Right lobe of liver (tissue), 6 donors: ENCODE measurements at regions not wholly inside any gene's neighbourhood (a gene's known extent, or its start where the extent isn't known, plus 50 kb on each side); places are given as distances from the start of the nearest gene placed in this dataset.

Experiments
- ATAC-seq, 4 donors: fragments of 200-7000 bp; cut with Tn5 transposase; one replicate each; pipeline ENCODE4 v1.9.1; 2020; ENCODE audit warnings: mild to moderate bottlenecking in 4 of 4, moderate library complexity in 4 of 4
- DNase-seq, 3 donors: peaks; one replicate each; pipeline ENCODE4 v3.0.0-alpha.2; 2020
- H3K27ac ChIP-seq, 3 donors: fragments of 200-600 bp; one replicate each; pipeline ENCODE4 v1.8.0; 2022
- H3K27me3 ChIP-seq, 2 donors: fragments of 200-600 bp; one replicate each; pipeline ENCODE4 v1.8.0; 2022
- H3K36me3 ChIP-seq, 4 donors: fragments of 200-600 bp; sonication (generic) in 1 of 4; one replicate each; pipeline versions ENCODE4 v1.5.1 to v1.8.0; 2017 to 2022; ENCODE audit warnings: control low read depth in 1 of 4
- H3K4me1 ChIP-seq, 4 donors: fragments of 200-600 bp; sonication (generic) in 1 of 4; one replicate each; pipeline versions ENCODE4 v1.5.1 to v1.8.0; 2017 to 2022; ENCODE audit warnings: control low read depth in 1 of 4
- H3K4me3 ChIP-seq, 3 donors: fragments of 200-600 bp; one replicate each; pipeline ENCODE4 v1.8.0; 2022
- H3K9me3 ChIP-seq, 4 donors: fragments of 200-600 bp; sonication (generic) in 1 of 4; one replicate each; pipeline versions ENCODE4 v1.5.1 to v1.8.0; 2017 to 2022; ENCODE audit warnings: control low read depth in 1 of 4
- POLR2A ChIP-seq: fragments of 450-650 bp; IDR thresholded peaks from one replicate; pipeline ENCODE4 v1.6.1; 2017; ENCODE audit warnings: antibody characterized with exemption, mild to moderate bottlenecking
- WGBS: methylation state at CpG from one replicate; pipeline ENCODE4 v1.1.6; 2018; ENCODE audit warnings: low coverage, low lambda C conversion rate; ENCODE audit not compliant: insufficient coverage; ENCODE audit errors: missing lambda C conversion rate; 5-methylcytosine and 5-hydroxymethylcytosine counted together
- intact Hi-C, 2 donors: fragments of 100-400 bp; cut with DNase I; formaldehyde crosslinking; loops; one replicate each; pipeline versions ENCODE4 v1.11.2 to v1.14.1; 2022
- TF ChIP-seq, protein P1 (sequence below), 4 donors: fragments of 200-600 bp in 3 of 4; fragments of 450-650 bp in 1 of 4; IDR thresholded peaks; one replicate each; pipeline versions ENCODE4 v1.5.1 to v1.8.0; 2016 to 2022; ENCODE audit warnings: antibody characterized with exemption in 4 of 4, mild to moderate bottlenecking in 2 of 4
- donor health status: DM: no; HTN: yes; CAD: no.
- donor health status: DM: no; HTN: no; CAD: no.
- donor health status: DM: no; HTN: no; CAD: no.
- donor health status: DM: no; HTN: yes; CAD: no.
- donor health status: DM: no; HTN: yes; CAD: no.

DNA sequence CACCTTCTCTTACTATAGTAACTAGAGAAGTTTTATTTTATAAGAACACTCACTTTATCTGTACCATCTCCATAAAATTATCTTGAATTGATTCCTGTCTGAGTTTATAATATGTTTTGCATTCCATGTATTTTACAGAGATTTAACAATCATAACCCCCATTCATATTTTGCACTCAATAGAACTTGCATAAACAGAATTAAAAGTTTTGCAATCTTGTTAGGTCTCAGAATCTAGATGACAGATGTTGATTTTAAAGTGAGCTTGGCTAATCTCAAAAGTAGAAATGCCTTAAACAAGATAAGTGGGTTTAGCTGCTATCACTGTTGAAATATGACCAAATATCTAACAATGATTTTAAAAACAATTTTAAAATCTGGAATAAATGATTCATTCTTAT, 107.9 kb upstream of the EPHA6 start:
- H3K9me3 ChIP-seq, result no peaks in the 10 kb centered on the region
- no peak overlapping the region for H3K4me3 ChIP-seq
- no peaks in the 10 kb centered on the region for H3K27me3 ChIP-seq
- no peak for DNase-seq
- TF ChIP-seq POLR2A, result no peak
- TF ChIP-seq, protein P1, sequence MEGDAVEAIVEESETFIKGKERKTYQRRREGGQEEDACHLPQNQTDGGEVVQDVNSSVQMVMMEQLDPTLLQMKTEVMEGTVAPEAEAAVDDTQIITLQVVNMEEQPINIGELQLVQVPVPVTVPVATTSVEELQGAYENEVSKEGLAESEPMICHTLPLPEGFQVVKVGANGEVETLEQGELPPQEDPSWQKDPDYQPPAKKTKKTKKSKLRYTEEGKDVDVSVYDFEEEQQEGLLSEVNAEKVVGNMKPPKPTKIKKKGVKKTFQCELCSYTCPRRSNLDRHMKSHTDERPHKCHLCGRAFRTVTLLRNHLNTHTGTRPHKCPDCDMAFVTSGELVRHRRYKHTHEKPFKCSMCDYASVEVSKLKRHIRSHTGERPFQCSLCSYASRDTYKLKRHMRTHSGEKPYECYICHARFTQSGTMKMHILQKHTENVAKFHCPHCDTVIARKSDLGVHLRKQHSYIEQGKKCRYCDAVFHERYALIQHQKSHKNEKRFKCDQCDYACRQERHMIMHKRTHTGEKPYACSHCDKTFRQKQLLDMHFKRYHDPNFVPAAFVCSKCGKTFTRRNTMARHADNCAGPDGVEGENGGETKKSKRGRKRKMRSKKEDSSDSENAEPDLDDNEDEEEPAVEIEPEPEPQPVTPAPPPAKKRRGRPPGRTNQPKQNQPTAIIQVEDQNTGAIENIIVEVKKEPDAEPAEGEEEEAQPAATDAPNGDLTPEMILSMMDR (IDR thresholded peaks at IDR 0.05), result no peak
- intact Hi-C loops, result no loop called here
- no peaks in the 10 kb centered on the region for H3K4me1 ChIP-seq
- no peaks in the 10 kb centered on the region for H3K36me3 ChIP-seq
- no peak overlapping the region for H3K27ac ChIP-seq
- ATAC-seq, result no peak

DNA sequence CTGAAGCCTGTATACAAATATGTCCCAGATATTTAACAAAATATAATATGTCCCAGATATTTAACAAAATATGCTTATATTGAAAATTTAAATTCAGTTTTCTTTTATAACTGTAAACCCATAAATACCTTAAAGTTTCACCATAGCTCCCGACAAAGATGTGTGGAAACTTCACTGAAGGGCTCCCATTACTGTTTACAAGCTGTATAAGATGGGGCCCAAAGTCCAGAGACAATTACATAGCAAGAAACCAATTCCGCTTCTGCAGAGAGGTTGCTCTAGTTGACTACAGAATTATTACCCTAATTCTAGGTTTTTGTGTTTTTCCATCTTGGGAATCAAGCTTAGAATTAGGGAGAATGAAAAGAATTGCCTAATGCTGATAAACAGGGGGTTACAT, 102.6 kb upstream of the EPHA6 start:
- Histone ChIP-seq H3K9me3 (no peaks in the 10 kb centered on the region), H3K4me3 (no peak overlapping the region), H3K27me3 (no peaks in the 10 kb centered on the region), H3K4me1 (no peaks in the 10 kb centered on the region), H3K36me3 (no peaks in the 10 kb centered on the region), H3K27ac (no peak overlapping the region)
- DNase-seq, result no peak
- WGBS, result 31% methylated on average over 2 of the region's 2 CpGs
- intact Hi-C loops, result no loop called here
- no peak for TF ChIP-seq POLR2A
- TF ChIP-seq, protein P1 (IDR thresholded peaks at IDR 0.05), result no peak
- no peak for ATAC-seq

DNA sequence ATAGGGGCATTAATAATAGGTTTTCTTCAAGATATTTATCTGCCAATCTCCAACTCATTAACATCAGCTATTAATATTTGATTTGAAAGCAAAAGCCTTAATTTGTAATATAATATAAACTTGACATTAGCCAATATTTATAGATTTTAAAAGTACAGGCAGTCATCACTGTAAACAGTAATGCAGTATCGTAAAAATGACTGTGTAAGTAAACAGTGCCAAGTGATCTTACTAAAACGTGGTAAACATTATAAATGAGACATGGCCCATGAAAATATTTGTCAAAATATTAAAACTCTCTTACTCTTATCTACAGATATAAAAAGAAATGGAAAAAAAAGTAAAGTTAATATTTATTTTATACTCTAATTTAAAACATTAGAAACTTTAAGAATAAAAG, 101.6 kb upstream of the EPHA6 start:
- H3K27me3 ChIP-seq, result no peaks in the 10 kb centered on the region
- no peaks in the 10 kb centered on the region for H3K9me3 ChIP-seq
- H3K27ac ChIP-seq, result no peak overlapping the region
- intact Hi-C loops, result no loop called here
- no peak for DNase-seq
- no peak for ATAC-seq
- 41% methylated on average over 2 of the region's 2 CpGs for WGBS
- TF ChIP-seq POLR2A, result no peak
- TF ChIP-seq, protein P1 (IDR thresholded peaks at IDR 0.05), result no peak
- no peaks in the 10 kb centered on the region for H3K4me1 ChIP-seq
- H3K4me3 ChIP-seq, result no peak overlapping the region
- no peaks in the 10 kb centered on the region for H3K36me3 ChIP-seq

DNA sequence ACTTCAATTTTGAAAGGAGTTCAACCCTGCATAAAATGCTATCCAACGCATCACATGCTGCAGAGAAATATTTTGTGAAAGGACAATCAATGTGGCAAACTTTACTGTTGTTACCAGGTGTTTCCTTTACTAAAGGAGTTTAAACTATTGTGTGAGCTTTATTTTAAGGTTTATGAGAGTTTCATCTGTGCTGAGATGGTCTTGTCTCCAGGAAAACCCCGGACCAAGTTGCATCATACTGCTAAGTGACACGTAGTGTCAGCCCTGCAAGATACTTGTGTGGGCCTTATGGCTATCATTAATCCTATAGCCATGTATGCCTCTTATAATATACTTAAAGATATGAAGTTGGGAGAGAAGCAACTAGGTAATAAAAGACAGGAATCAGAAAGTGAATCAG, 94.5 kb upstream of the EPHA6 start:
- Histone ChIP-seq H3K36me3 (no peaks in the 10 kb centered on the region), H3K4me1 (no peaks in the 10 kb centered on the region), H3K27ac (no peak overlapping the region), H3K9me3 (no peaks in the 10 kb centered on the region), H3K4me3 (no peak overlapping the region), H3K27me3 (no peaks in the 10 kb centered on the region)
- intact Hi-C loops, result no loop called here
- WGBS, result 32% methylated on average over 3 of the region's 3 CpGs
- no peak for TF ChIP-seq POLR2A
- TF ChIP-seq, protein P1 (IDR thresholded peaks at IDR 0.05), result no peak
- no peak for DNase-seq
- no peak for ATAC-seq

DNA sequence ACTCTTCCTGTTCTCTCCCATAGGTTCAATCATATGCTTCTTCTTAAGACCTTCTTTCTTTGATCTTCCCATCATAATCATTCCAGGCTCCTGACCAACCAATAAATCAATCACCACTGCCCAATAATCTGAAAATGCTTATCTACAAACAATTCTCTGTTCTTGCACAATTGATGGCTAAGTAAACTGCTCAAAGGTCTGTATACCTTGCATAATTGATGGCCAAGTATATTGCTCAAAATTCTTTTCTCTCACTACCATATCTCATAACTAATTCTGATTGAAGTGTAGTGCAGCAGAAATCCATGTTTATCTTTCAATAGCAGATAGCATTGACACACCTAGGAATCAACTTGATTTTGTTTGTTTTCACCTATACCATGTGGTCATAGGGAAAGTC, 83.4 kb upstream of the EPHA6 start:
- TF ChIP-seq, protein P1 (IDR thresholded peaks at IDR 0.05), result no peak
- no peak for TF ChIP-seq POLR2A
- Histone ChIP-seq H3K4me1 (no peaks in the 10 kb centered on the region), H3K27ac (no peak overlapping the region), H3K36me3 (no peaks in the 10 kb centered on the region), H3K9me3 (no peaks in the 10 kb centered on the region), H3K27me3 (no peaks in the 10 kb centered on the region), H3K4me3 (no peak overlapping the region)
- intact Hi-C loops, result no loop called here
- ATAC-seq (no peak), DNase-seq (no peak)
